ENCODE measurements at regions not wholly inside any gene's neighbourhood (a gene's known extent, or its start where the extent isn't known, plus 50 kb on each side); places are given as distances from the start of the nearest gene placed in this dataset.

DNA sequence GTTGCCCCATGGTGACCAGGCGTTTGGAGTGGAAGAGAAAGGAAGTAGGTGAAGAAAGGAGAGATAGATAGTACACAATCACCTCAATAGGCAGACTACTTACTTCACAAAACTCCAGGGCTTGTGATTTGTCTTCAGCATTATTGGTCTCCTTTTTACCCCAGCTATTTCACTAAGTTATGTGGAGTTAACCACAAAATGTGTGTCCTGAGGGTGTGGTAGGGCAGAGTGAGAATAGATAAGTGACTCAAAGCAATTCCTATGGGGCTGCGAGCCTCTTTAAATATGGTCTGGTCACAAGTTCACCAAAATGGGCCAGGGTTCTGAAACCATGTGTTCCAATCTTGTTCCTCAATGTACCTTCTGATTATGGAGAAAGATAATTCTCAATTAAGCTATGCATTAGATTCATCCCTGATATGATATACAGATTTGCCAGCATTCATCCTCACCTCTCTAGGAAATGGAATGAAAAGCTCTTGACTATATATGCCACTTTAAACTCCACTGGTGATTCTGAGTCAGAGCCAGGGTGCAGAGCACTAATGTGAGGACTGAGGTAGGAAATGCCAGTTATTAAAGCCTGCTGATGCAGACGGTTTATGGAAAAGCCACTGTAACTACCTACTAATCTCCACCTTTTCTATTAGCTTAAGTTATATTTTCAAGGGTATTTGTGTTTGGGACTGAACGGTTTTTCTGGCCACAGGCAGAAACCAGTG lies 310.6 kb upstream of the MANEA start:
- H3K36me3 ChIP-seq (ENCODE audit: control insufficient read depth in 2 of 4, insufficient read depth in 4 of 4, low read length in 3 of 4): no peaks in the 10 kb centered on the region
- no peak overlapping the region for H4K5ac ChIP-seq (ENCODE audit: insufficient read length, low read depth, low read length)
- POLR2A ChIA-PET (ENCODE audit: partially characterized antibody): no interaction called here
- no peak overlapping the region for H3K4ac ChIP-seq (replicated peaks; ENCODE audit: insufficient read length, low read depth, low read length)
- FAIRE-seq (no peak), DNase-seq (ENCODE audit: low read depth in 1 of 2, low spot score in 2 of 2) (no peak)
- H3K4me1 ChIP-seq (replicated peaks in 1 of 4; ENCODE audit: control insufficient read depth in 3 of 4, insufficient read depth in 4 of 4, low read length in 3 of 4): no peaks in the 10 kb centered on the region
- H3K14ac ChIP-seq (ENCODE audit: insufficient read length): no peak overlapping the region
- no peak overlapping the region for H3K9ac ChIP-seq (replicated peaks in 1 of 4; ENCODE audit: extremely low read depth in 1 of 4, low read depth in 3 of 4, low read length in 3 of 4)
- no peaks in the 10 kb centered on the region for H3K79me2 ChIP-seq (ENCODE audit: control insufficient read depth in 1 of 2, insufficient read depth in 2 of 2, low read length in 2 of 2)
- no peak overlapping the region for H2AK5ac ChIP-seq (ENCODE audit: low read depth, low read length)
- H4K91ac ChIP-seq (replicated peaks; ENCODE audit: insufficient read length, low read length): no peak overlapping the region
- H2BK15ac ChIP-seq (ENCODE audit: low read length): no peak overlapping the region
- H4K20me1 ChIP-seq (replicated peaks in 1 of 2; ENCODE audit: control insufficient read depth in 1 of 2, insufficient read depth in 2 of 2, low read length in 2 of 2): no peaks in the 10 kb centered on the region
- no peak overlapping the region for H3K23ac ChIP-seq (ENCODE audit: insufficient read length)
- no peak overlapping the region for H3K4me2 ChIP-seq (ENCODE audit: insufficient read depth in 1 of 2, low read depth in 2 of 2, low read length in 2 of 2)
- H3K18ac ChIP-seq (ENCODE audit: extremely low read depth, low read length): no peak overlapping the region
- no peak overlapping the region for H2BK20ac ChIP-seq (ENCODE audit: low read length)
- no peak overlapping the region for H2BK5ac ChIP-seq (ENCODE audit: low read depth, low read length)
- no peak overlapping the region for H3K56ac ChIP-seq (replicated peaks; ENCODE audit: insufficient read length, low read depth, low read length)
- no peak overlapping the region for H2BK120ac ChIP-seq (replicated peaks; ENCODE audit: low read depth, low read length)
- H3K27me3 ChIP-seq (replicated peaks in 1 of 4; ENCODE audit: control insufficient read depth in 3 of 4, extremely low read depth in 1 of 4, insufficient read depth in 3 of 4, low read length in 3 of 4): no peaks in the 10 kb centered on the region
- no peak overlapping the region for H2BK12ac ChIP-seq (ENCODE audit: low read depth, low read length)
- no peaks in the 10 kb centered on the region for H3K79me1 ChIP-seq (ENCODE audit: low read depth, low read length)
- 89% methylated on average over 4 of the region's 4 CpGs; no CpG with 5 or more reads in 1 of the 2 experiments for WGBS, 2 experiments (ENCODE audit: extremely low coverage in 1 of 2, insufficient coverage in 1 of 2, insufficient read length in 1 of 2, insufficient replicate concordance in 2 of 2, low coverage in 1 of 2, low lambda C conversion rate in 2 of 2, missing lambda C conversion rate in 1 of 2)
- H4K8ac ChIP-seq (ENCODE audit: extremely low read depth, insufficient read depth, low read length): no peak overlapping the region
- H3K4me3 ChIP-seq (ENCODE audit: extremely low read depth in 1 of 4, insufficient read depth in 2 of 4, low read depth in 3 of 4, low read length in 4 of 4): no peak overlapping the region
- H3K23me2 ChIP-seq (ENCODE audit: low read depth, low read length): no peaks in the 10 kb centered on the region
- CTCF ChIA-PET (ENCODE audit: partially characterized antibody): interaction anchor here (0.5 to 1.7 kb wide), 4 partner anchors 12 to 64 kb away, joined by 3 to 4 read pairs (median 3); no protein-coding TSS in a partner anchor
- peaks cover 3 to 6% of the 10 kb centered on the region in 2 experiments; a peak in 2 of 4 replicates for H3K9me3 ChIP-seq (ENCODE audit: insufficient read depth in 2 of 2, low read depth in 1 of 2, low read length in 1 of 2)
- no peak overlapping the region for H2AFZ ChIP-seq (ENCODE audit: low read length)
- TF ChIP-seq EP300 (IDR thresholded peaks at IDR 0.05; ENCODE audit: borderline replicate concordance in 1 of 2, low read depth in 2 of 2, low read length in 2 of 2): no peak
- no peak overlapping the region for H3K27ac ChIP-seq (ENCODE audit: low read depth, low read length)
